H1 (cell line): ENCODE measurements at regions not wholly inside any gene's neighbourhood (a gene's known extent, or its start where the extent isn't known, plus 50 kb on each side); places are given as distances from the start of the nearest gene placed in this dataset.

Experiments
- BCL11A ChIP-seq, 2 experiments: IDR thresholded peaks; one replicate each; pipeline ENCODE4 v1.6.1; 2011; ENCODE audit warnings: low read depth in 2 of 2, low read length in 2 of 2, mild to moderate bottlenecking in 2 of 2
- EP300 ChIP-seq, 2 experiments: IDR thresholded peaks; 1 replicate in 1 of 2; 2 replicates in 1 of 2; pipeline ENCODE4 v1.6.1; 2011 to 2012; ENCODE audit warnings: low read depth in 2 of 2, low read length in 2 of 2, mild to moderate bottlenecking in 2 of 2, borderline replicate concordance in 1 of 2, inconsistent platforms in 1 of 2, moderate library complexity in 1 of 2
- EZH2 ChIP-seq: fragments of 200-600 bp; sonication (generic); IDR thresholded peaks from 2 replicates; pipeline ENCODE4 v1.7.1; 2012; ENCODE audit warnings: low read depth, mild to moderate bottlenecking, moderate library complexity, low read length, inconsistent platforms; ENCODE audit not compliant: severe bottlenecking
- KDM1A ChIP-seq: fragments of 200-600, 300-600 bp; sonication (generic); IDR thresholded peaks from 2 replicates; pipeline ENCODE4 v1.7.1; 2016; ENCODE audit warnings: mild to moderate bottlenecking, low read length, borderline replicate concordance
- POLR2A ChIP-seq, 2 experiments: IDR thresholded peaks; 1 replicate in 1 of 2; 2 replicates in 1 of 2; pipeline ENCODE4 v1.6.1; 2011; ENCODE audit warnings: low read depth in 2 of 2, low read length in 2 of 2, mild to moderate bottlenecking in 2 of 2; ENCODE audit errors: control extremely low read depth in 1 of 2
- SP1 ChIP-seq: IDR thresholded peaks from 2 replicates; pipeline ENCODE4 v1.6.1; 2011; ENCODE audit warnings: low read depth, low read length
- TAF1 ChIP-seq: IDR thresholded peaks from 2 replicates; pipeline ENCODE4 v1.6.1; 2011; ENCODE audit warnings: mild to moderate bottlenecking, low read depth, low read length
- TF ChIP-seq, protein P1 (sequence below), 3 experiments: IDR thresholded peaks; 1 replicate in 2 of 3; 2 replicates in 1 of 3; pipeline versions ENCODE4 v1.5.1 to v1.6.1; 2011; ENCODE audit warnings: low read length in 3 of 3, mild to moderate bottlenecking in 3 of 3, inconsistent platforms in 2 of 3, low read depth in 1 of 3, moderate library complexity in 1 of 3; ENCODE audit not compliant: insufficient read depth in 1 of 3; ENCODE audit errors: control extremely low read depth in 1 of 3

DNA sequence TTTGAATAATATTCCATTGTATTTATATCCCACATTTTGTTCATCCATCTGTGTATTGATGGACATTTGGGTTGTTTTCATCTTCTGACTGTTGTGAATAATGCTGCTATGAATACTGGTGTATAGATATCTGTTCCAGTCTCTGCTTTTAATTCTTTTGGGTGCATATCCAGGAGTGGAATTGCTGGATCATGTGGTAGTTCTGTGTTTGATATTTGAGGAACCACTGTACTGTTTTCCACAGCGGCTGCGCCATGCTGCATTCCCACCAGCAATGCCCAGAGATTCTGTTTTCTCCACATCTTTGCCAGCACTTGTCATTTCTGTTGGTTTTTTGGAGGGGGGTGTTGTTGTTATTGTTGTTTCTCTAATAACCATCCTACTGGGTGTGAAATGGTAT, 131.6 kb upstream of the KIF26B start:
- no peak for TF ChIP-seq EZH2
- TF ChIP-seq, protein P1, sequence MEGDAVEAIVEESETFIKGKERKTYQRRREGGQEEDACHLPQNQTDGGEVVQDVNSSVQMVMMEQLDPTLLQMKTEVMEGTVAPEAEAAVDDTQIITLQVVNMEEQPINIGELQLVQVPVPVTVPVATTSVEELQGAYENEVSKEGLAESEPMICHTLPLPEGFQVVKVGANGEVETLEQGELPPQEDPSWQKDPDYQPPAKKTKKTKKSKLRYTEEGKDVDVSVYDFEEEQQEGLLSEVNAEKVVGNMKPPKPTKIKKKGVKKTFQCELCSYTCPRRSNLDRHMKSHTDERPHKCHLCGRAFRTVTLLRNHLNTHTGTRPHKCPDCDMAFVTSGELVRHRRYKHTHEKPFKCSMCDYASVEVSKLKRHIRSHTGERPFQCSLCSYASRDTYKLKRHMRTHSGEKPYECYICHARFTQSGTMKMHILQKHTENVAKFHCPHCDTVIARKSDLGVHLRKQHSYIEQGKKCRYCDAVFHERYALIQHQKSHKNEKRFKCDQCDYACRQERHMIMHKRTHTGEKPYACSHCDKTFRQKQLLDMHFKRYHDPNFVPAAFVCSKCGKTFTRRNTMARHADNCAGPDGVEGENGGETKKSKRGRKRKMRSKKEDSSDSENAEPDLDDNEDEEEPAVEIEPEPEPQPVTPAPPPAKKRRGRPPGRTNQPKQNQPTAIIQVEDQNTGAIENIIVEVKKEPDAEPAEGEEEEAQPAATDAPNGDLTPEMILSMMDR (IDR thresholded peaks at IDR 0.05; ENCODE audit: control extremely low read depth in 1 of 3, insufficient read depth in 1 of 3, low read depth in 1 of 3, low read length in 3 of 3): no peak
- TF ChIP-seq SP1: no peak
- TF ChIP-seq KDM1A: no peak
- no peak for TF ChIP-seq POLR2A (IDR thresholded peaks at IDR 0.05; ENCODE audit: control extremely low read depth in 1 of 2, low read depth in 2 of 2, low read length in 2 of 2)
- TF ChIP-seq TAF1: no peak
- TF ChIP-seq EP300 (IDR thresholded peaks at IDR 0.05; ENCODE audit: borderline replicate concordance in 1 of 2, low read depth in 2 of 2, low read length in 2 of 2): no peak
- no peak for TF ChIP-seq BCL11A (IDR thresholded peaks at IDR 0.05; ENCODE audit: low read depth in 2 of 2, low read length in 2 of 2)
